A204.1 (cell line): ENCODE measurements at regions not wholly inside any gene's neighbourhood (a gene's known extent, or its start where the extent isn't known, plus 50 kb on each side); places are given as distances from the start of the nearest gene placed in this dataset.
"Not testable (repeated sequence)": the region's sequence is repeated elsewhere in the genome, so short reads cannot be mapped to it uniquely, and the experiment has no call there.

Experiments
- FAIRE-seq: peaks from 2 replicates; lab custom pipeline; 2012; peaks lifted over from hg19 to GRCh38; lab: Jason Lieb, UNC

DNA sequence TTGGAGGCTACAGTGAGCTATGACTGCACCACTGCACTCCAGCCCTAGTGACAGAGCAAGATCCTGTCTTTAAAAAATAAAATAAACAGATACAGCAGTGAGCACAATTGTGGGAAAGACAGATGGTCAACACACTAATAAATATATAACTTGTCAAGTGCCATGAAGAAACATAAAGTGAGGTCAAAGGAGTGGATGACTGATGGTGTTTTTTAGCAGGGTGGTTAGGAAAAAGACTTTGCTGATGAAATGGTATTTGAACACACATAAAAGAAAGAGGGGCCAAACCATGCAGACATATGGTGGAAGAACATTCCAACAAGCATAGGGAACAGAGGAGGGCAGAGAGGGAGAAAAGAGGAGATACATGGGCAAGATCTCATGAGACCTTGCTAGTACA lies 392.7 kb upstream of the AUTS2 start:
- FAIRE-seq = no peak

DNA sequence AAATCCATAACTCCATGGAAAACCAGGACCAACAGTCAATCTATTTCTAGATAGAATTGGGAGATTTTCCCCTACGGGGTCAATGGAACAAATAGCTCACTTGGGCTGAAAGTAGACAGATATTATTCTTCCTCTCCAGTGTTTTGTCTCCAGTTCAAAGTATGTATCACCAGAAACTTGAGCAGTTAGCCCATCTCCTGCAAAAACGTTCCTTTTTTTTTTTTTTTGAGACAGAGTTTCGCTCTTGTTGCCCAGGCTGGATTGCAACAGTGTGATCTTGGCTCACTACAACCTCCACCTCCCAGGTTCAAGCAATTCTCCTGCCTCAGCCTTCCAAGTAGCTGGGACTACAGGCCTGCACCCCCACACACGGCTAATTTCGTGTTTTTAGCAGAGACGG lies 390.0 kb upstream of the AUTS2 start:
- FAIRE-seq = no peak

DNA sequence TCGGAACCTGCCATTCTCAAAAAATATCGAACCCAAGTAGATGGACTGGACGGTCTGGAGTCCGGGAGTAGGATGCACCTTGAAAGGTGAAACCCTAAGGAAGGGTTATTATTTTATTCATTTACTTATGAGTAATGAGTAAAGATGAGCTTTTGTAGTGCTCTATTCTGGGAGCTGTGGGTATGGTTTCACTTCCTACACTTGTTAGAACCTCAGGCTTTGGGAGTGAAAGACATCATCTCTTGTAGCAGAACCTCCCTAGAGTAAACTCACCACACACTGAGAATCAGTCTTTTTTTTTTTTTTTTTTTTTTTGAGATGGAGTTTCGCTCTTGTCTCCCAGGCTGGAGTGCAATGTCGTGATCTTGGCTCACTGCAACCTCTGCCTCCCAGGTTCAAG lies 389.4 kb upstream of the AUTS2 start:
- no peak for FAIRE-seq

DNA sequence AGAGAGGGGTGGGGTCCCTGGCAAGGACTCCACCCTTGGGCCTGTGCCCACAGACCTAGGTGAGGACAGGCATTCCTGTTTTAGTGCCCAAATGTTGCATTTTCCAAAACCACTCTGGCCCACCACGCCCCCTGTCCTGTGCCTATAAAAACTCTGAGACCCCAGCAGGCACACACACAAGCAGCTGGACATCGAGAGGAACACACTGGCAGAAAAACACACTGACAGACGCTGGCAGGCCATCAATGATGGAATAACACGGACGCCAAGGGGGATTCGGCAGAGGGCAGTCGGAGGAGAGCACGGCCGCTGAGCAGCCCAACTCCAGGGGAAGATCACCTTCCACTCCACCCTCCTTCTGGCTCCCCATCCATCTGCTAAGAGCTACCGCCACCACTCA lies 386.9 kb upstream of the AUTS2 start:
- FAIRE-seq = no peak

DNA sequence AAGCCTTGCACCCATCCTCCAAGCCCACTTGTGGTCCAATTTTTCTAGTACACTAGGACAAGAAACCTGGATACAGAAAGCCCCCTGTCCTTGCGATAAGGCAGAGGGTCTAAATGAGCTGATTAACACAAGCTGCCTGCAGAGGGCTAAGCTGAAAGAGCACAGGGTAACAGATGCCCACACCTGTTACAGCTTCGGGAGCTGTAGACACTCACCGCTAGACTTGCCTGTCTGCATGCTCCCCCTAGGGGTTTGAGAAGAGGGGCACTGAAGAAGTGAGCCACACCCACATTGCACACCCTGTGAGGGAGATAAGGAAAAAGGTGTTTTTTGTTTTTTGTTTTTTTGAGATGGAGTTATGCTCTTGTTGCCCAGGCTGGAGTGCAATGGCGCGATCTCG lies 386.5 kb upstream of the AUTS2 start:
- FAIRE-seq = no peak

DNA sequence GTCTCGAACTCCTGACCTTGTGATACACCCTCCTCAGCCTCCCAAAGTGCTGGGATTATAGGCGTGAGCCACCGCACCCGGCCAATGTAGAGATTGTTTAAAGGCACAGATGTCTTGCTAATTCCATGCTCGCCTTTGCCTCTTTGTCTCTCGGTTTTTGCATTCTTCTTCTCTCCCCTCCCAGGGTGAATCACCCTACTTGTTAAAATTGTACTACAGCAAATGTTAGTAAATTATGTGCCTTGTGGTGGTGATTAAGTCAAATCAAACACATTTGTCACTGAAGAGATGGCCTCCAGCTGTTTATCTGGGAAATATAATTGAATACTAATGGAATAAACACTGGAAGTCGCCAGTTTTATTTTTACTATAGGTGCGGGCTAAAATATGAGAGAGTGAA lies 384.4 kb upstream of the AUTS2 start:
- no peak for FAIRE-seq

DNA sequence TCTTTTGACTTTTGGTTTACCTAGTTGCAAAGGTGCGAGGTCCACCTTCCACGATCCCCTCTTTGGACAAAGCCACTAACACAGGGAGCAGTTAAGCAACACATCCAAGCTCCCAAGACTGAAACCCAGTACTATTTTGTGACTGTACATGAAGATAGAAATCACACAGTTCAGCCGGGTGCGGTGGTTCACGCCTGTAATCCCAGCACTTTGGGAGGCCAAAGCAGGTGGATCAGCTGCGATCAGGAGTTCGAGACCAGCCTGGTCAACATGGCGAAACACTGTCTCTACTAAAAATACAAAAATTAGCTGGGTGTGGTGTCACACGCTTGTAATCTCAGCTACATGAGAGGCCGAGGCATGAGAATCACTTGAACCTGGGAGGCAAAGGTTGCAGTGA lies 382.8 kb upstream of the AUTS2 start:
- FAIRE-seq = not testable (repeated sequence)

DNA sequence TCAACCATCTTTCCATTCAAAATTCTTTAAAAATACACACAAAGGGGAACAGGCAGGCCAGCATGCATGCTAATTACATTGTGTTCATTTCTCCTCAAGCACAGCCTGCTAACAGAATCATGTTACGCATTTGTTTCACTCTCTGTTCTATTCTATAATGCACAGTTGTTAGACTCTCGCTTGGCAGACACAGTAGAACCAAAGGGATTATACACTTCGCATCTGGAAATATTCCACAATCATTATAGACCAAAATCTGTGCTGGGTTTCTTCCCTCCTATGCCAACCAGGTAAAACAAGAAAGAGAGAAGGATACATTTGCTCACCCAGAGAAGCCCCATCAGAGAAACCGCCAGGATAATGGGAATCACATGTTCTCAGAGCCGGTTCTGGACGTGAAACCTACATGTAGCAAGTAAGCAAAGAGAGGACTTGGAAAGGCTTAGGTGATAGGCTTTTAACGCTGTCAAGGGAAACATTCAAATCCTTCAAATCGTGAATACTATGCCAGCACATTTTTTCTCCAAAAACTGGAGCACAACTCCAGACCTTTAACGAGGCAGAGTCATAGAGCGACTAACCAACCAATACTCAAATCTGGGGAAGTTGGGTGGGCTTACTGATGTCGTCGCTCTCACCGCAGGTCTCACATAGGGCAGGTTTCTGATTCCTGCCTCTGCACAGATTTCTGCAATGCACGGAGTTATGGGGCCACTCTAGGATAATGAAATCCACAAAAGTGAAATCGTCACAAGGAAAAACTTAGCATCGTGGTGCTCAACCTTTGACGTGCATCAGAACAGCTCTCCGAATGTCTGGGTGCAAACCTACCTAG lies 380.5 kb upstream of the AUTS2 start:
- no peak for FAIRE-seq

DNA sequence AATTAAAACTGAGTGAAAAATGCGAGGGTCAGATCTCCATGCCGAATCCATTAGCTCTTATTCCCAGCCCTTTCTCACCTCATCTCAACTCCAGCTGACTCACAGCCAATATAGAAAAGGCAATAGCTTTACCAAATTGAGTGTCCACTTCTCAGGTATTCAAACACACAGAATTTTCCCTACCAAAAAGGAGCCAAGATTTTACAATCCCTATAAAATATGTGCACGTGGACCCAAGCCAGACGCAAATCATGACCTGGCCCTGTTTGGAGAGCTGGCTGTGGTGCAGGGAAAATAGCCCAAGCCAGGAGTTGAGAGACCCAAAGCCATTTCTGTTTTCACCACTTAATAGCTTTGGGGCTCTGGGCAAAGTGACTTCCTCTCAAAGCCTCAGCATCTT lies 379.7 kb upstream of the AUTS2 start:
- no peak for FAIRE-seq

DNA sequence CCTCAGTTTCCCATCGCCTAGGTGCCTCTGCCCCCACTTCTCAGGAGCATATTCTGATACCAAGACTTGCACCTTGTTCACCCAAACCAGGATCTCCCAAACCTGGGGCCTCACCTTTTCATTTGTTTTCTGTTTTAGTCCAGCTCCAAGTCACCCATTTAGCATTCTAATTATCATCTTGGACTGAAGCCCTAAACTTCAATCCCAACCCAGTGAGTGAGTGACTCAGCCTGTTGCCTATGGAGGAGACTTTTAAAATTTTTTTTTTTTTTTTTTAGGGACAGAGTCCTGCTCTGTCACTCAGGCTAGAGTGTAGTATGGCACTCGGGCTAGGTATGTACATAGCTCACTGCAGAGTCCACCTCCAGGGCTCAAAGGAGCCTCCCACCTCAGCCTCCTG lies 378.9 kb upstream of the AUTS2 start:
- FAIRE-seq = no peak

DNA sequence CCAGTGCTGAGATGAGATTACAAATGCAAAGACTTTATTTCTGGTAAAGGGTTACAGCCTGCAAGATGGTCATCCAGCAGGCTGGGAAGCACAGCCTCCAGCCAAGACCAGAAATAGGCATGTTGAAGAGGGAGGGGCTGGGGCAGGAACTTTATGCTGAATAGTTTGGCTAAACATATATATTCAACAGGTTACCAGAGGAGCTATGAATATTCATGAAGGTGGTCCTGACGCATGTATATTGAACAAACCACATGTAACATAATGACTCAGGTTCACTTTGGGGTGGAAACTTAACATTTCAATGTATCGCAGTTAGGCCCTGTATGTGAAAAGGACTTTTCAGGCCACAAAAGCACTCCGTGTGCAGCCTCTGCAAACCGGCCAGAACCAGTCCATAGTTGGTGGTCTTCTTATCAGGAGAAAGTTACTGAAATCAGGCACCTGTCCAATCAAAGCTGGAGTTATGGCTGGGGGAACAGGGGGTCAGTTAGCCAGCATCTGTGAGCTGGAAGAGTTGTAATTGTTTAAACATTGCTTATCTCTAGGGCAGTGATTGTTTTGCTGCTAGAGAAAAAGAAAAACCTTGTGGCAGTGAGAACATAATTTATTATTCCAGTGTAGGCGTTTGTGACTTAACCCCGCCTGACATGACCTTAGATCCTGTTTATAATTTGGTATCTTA lies 372.9 kb upstream of the AUTS2 start:
- FAIRE-seq = no peak

DNA sequence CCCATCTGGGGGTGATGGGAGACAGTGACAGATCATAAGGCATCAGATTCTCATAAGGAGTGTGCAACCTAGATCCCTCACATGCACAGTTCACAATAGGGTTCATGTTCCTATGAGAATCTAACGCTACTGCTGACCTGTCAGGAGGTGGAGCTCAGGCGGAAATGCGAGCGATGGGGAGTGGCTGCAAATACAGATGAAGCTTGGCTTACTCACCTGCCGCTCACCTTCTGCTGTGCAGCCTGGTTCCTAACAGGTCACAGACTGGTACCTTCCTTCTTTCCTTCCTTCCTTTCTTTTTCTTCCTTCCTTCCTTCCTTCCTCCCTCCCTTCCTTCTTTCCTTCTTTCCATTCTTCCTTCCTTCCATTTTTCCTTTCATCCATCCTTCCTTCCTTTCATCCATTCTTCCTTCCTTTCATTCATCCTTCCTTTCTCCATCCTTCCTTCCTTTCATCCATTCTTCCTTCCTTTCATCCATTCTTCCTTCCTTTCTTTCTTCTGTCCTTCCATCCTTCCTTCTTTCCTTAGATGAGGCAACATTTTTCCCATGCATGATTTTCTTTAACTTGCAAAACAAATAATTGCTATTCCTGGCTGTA lies 370.0 kb upstream of the AUTS2 start:
- FAIRE-seq = no peak

DNA sequence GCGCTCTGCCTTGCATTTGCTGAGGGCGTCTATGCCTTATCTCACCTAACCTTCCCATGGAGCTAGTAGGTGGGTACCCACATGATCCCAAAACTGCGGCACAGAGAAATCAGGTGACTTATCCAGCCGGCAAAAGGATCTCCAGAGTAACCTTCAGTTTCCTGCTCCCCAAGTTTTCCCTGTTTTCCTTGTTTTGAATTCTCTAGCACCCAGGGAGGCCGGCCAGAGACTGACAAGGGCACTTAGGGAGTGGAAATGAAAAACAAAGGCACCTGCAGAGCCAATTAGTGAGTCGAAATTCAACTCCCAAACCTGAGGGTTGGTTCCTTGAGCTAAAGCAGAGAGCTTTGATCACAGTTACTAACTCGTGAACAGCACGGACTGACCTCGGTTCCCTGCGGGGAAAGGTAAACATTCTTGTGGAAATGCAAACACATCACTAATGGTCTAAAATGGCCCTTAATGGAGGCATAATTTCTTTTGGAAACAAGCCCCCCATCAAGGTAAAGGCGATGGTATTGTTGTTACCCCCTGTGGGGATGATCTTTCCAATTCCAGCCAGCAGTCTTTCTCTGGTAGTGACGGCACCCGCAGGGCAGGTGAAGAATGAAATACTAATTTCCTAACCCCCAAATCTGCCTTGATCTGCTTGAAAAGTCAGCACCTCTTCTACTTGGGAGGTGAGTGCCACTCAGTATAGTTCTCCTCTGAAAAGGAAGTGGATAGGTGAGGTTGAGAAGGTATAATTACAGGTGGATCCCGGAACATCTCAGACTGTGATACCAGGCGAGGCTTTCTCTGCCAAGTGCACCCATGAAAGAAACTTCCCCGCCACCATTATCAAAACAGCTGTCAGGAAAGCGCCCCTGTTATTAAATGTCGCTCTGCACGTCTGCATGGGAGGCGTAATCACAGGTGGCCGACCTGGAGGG lies 365.6 kb upstream of the AUTS2 start:
- no peak for FAIRE-seq

DNA sequence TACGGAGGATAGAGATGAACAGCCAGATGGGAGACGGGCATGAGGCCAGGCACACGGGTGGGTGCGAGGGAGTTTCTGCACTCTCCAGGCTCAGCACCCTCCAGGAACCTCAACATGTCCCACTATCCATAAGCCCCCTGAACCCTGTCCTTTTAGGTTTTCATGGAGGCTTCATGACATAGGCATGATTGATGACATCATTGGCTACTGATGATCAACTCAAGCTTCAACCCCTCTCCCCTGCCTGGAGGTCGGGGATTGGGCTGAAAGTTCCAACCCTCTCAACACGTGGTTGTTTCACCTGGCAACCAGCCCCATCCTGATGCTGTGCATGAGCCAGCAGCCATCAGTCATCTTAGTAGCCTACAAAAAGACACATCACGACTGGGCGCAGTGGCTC lies 360.7 kb upstream of the AUTS2 start:
- no peak for FAIRE-seq

DNA sequence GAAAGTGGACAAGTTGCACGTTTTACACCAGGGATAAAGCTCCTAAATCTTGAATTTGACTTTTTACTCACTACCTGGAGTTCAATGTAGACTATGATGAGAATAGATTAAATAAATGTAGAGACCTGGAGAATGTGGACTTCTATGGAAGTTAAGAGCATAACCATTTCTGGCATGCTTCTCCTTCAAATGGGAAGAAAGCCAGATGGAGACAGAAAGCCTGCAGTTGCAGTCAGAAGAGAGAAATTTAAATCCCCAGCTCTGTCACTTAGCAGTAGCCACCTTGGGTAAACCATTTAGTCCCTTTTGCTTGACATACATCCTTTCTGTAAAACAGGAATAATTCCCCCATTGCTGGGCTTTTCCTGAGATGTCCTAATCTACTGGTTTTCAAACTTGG lies 355.3 kb upstream of the AUTS2 start:
- FAIRE-seq = no peak

DNA sequence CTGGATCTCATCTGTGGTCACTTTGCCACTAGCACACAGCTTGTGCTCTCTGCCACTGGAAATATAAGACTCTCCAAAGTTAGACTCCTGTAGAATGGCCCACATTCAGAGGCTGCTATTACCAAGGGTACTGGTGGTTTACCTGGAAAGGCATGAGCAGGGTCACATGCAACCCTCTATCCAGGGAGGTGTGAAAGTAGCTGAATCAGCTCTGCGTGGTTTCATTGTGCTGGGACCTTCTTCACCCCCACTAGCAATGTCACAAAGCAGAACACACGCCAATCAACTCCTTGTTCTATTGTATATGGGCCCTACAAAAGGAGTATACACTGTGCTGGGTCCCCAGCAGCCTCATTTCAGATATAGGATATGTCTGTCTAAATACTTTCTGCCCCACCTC lies 353.6 kb upstream of the AUTS2 start:
- FAIRE-seq = no peak

DNA sequence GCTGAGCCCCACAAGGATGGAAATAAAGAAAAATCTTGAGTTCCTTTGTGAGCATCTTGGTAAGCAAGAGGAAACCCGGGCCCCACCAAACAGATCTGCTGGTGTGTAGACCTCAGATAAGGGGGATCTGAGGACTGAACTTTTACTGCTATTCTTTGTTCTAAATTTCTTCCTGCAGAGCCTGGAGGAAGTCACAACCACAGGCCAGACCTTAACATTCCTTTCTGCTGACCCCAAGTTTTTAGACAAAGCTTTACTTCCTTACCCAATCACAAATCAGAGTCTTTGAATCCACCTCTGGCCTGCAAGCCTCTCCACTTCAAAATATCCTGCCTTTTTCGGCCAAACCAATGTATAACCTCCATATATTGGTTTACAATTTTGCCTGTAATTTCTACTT lies 352.6 kb upstream of the AUTS2 start:
- no peak for FAIRE-seq

DNA sequence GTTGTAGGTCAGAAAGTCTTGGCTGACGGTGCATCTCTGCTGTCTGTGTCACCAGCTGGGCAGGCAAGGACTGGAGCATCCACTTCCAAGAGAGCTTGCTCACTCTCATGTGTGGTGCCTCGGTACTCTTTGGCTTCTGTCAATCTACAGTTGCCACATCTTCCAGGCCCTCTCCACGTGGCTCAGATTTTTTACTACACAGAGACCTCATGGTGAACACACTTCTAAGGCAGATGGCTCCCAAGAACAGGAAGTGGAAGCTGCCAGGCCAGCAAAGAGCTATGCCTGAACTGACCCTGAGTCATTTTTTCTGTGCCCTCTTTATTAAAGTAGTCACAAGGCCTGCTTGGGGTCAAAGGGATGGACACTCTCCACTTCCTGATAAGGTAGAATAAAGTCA lies 351.5 kb upstream of the AUTS2 start:
- FAIRE-seq = no peak

DNA sequence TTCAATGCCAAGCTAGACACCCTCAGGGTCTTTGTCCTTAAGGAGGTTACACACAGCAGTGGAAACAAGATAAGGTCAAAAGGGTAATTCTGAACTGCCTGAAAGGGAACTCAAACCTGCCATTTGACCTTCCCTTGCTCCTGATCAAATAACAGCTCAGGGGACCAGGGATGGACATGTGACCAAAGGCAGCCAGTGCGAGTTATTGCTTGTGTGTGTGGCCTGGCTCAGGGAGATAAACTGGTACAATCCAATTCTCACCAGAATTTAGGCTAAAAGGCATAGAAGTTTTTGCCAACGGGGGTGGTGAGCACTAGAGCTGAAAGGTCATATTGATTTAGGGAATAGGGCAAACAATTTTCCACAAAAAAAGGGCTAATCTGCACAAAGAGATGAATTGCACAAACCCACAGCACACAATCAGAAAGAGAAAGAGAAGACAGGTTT lies 349.9 kb upstream of the AUTS2 start:
- FAIRE-seq = not testable (repeated sequence)

DNA sequence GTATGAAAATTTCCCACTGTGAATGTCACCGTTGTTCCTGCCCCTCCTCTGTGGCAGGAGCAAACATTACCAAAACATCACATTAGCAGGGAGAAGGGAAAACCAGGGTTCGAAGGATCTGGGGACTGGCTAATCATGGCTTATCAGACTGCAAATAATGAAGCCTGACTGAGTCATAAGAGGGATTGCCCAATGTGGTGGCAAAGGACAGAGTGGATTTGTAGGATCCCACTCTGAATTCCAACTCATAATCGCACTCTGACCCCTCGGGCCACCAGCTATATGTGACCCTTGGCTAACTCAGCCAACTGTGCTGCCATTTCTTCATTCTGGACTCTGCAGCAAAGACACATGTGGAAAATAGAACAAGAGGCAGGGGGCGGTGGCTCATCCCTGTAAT lies 347.3 kb upstream of the AUTS2 start:
- FAIRE-seq = no peak

DNA sequence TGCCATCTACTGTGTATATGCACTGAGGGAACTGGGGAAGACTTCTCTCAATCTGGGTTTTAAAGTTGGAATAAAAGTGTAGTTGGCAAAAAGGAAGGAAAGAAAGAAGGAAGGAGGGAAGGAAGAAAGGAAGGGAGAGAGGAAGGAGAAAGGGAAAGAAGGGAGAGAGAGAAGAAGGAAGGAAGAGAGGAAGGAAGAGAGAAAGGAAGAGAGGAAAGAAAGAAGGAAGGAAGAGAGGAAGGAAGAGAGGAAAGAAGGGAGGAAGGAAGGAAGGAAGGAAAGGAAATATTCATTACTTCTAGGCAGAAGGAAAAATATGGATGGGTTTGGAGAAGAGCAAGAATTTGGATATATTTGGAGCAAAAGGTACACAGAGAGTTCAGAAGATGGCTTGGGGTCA lies 343.6 kb upstream of the AUTS2 start:
- FAIRE-seq = no peak

DNA sequence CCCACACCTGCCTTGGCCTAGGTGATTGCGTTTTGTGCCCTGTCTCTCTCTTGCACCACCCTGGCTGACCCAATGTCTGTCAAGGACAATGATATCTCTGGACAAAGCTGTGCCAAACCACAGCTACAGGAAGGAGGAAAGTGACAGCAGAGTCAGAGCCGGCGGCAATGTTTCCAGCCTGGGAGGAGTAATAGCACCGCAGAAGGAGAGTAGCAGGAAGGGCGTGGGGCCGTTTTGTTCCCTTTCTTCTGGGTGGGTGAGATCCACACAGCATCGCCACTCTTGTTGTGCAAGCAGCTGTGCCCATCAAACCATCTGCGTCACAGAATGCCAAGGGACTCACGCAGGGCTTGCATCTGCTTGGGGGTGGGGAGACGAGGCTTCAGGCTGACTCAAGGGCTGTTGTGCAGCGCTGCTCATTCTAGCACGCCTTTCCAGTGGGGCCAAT lies 341.6 kb upstream of the AUTS2 start:
- no peak for FAIRE-seq
